Natural killer cell treated with Interleukin-12 subunit alpha and Interleukin-12 subunit beta and Interleukin-15 and Interleukin-18, amount 100 ng/mL, for 72 hours (primary cell): ENCODE measurements at regions not wholly inside any gene's neighbourhood (a gene's known extent, or its start where the extent isn't known, plus 50 kb on each side); places are given as distances from the start of the nearest gene placed in this dataset.
"Not testable (repeated sequence)": the region's sequence is repeated elsewhere in the genome, so short reads cannot be mapped to it uniquely, and the experiment has no call there.

Experiments used
- ATAC-seq, 2 donors: fragments of 150-1000 bp; cut with Tn5 transposase in 1 of 2; sonication (Bioruptor Pico), chemical (Tn5 transposase) in 1 of 2; 2 replicates each; pipeline ENCODE4 v1.10.0; 2021
- DNase-seq: peaks from one replicate; pipeline ENCODE4 v3.0.0; 2022; ENCODE audit warnings: low spot score
- H3K27ac Mint-ChIP-seq, 2 donors: 1 replicate in 1 of 2; 2 replicates in 1 of 2; pipeline ENCODE4 v1.8.0; 2022; ENCODE audit warnings: mixed read lengths in 2 of 2, mild to moderate bottlenecking in 1 of 2, moderate library complexity in 1 of 2
- H3K27me3 Mint-ChIP-seq, 2 donors: 1 replicate in 1 of 2; 2 replicates in 1 of 2; pipeline ENCODE4 v1.8.0; 2022; ENCODE audit warnings: mixed read lengths in 2 of 2
- H3K36me3 Mint-ChIP-seq: one replicate; pipeline ENCODE4 v1.8.0; 2022; ENCODE audit warnings: mixed read lengths
- H3K4me1 Mint-ChIP-seq, 2 donors: 1 replicate in 1 of 2; 2 replicates in 1 of 2; pipeline ENCODE4 v1.8.0; 2022; ENCODE audit warnings: low read depth in 2 of 2, mixed read lengths in 2 of 2, mild to moderate bottlenecking in 1 of 2
- H3K4me3 Mint-ChIP-seq: one replicate; pipeline ENCODE4 v1.8.0; 2022; ENCODE audit warnings: mixed read lengths
- H3K9me3 Mint-ChIP-seq: 2 replicates; pipeline ENCODE4 v1.8.0; 2022; ENCODE audit warnings: mixed read lengths

DNA sequence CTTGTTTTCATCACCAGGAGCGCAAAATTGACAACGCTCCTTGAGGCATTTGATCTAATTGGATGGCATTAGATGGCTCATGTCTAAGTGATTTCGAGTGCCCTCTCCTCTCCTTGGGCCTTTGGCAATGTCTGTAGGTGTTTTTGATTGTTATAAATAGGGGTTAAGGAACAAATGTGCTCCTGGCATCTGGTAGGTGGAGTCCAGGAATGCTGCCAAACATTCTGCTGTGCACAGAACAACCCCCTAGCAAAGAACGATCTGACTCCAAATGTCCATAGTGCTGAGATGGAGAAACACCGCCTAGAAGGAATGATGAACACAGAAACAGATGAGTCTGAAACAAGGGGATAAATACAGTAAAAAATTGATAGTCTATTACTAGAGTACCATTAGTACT is 68.0 kb upstream of the C1QTNF9B start:
- Mint-ChIP-seq H3K36me3 (peaks cover 4% of the 10 kb centered on the region), H3K27ac (peak overlapping the region; percentile 89 to 96), H3K9me3 (no peaks in the 10 kb centered on the region), H3K27me3 (no peaks in the 10 kb centered on the region), H3K4me3 (peak overlapping the region; percentile 78), H3K4me1 (peaks cover 27 to 49% of the 10 kb centered on the region in 2 donors)
- DNase-seq (no peak), ATAC-seq (no peak)

DNA sequence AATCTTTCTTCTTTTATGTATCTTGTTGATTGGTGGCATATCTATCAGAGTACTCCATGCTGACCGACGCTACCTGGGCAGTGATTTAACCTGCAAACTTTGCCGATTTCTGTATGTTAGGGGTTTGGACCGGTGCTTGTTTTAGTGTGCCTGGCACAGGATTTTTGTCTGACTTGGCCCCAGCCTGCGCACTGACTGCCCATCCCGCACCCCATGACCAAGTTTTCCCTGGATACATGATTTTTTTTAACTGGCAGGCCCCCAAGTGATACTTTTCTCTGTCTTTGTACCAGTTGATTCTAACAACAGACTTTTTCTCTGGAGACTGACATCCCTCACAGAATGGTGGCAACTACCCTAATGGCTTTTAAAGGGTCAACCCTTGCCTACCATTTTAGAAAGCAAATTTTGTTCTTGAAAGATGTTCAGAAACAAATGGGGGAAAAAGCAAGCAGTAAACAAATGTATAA is 69.0 kb upstream of the C1QTNF9B start:
- Mint-ChIP-seq H3K27me3 (no peaks in the 10 kb centered on the region), H3K9me3 (no peaks in the 10 kb centered on the region), H3K4me1 (peaks cover 27 to 43% of the 10 kb centered on the region in 2 donors), H3K27ac (peak overlapping the region; percentile 89 to 96), H3K4me3 (peak overlapping the region; percentile 78), H3K36me3 (peaks cover 4% of the 10 kb centered on the region)
- ATAC-seq (no peak), DNase-seq (no peak)

DNA sequence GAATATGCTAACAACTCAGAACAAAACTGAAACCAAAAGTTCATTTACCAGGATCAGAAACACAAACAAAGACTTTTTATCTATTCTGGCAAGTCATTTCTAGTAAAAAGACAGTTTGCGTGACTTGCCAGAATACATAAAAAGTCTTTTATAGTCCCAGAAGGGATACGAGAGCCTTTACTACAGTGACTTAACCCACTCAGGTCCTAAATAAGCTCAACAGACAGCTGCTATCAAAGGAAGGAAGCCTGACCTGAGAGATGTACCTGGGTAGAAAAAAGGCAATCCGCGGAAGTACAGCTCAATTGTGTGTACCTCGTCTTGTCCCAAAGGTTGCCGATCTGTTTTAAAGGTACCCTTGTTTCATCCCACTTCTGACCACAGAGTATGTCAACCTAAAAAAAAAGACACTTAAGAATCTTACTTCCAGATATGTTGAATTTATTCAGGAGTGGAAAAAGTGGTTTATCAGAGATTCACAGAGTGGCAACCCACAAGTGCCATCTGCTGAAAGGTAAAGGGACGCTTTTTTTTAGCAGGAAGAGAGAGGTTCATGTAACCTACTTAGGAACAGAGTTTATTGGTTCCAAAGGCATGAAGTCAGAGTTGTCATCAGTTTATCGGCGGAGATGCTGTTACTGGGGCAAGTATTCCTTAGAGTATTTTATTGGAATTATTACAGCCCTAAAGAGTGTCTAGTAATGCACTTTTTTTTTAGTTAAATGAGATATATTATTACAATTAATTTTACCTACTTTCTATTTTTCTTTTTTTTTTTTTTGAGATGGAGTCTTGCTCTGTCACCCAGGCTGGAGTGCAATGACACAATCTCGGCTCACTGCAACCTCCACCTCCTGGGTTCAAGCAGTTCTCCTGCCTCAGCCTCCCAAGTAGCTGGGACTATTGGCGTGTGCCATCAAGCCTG is 69.7 kb upstream of the C1QTNF9B start:
- Mint-ChIP-seq H3K4me3 (peak overlapping the region; percentile 78), H3K27me3 (no peaks in the 10 kb centered on the region), H3K27ac (peak overlapping the region; percentile 89 to 96), H3K36me3 (peaks cover 4% of the 10 kb centered on the region), H3K9me3 (no peaks in the 10 kb centered on the region), H3K4me1 (peaks cover 27 to 43% of the 10 kb centered on the region in 2 donors)
- ATAC-seq (peak; percentile 77 to 79), DNase-seq (no peak)

DNA sequence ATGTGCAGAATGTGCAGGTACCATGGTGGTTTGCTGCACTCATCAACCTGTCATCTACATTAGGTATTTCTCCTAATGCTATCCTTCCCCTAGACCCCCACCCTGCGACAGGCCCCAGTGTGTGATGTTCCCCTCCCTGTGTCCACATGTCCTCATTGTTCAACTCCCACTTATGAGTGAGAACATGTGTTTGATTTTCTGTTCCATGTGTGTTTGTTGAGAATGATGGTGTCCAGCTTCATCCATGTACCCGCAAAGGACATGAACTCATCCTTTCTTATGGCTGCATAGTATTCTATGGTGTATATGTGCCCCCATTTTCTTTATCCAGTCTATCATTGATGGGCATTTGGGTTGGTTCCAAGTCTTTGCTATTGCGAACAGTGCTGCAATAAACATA is 70.5 kb upstream of the C1QTNF9B start:
- not testable (repeated sequence) for H3K9me3 Mint-ChIP-seq, H3K36me3 Mint-ChIP-seq, ATAC-seq, H3K27me3 Mint-ChIP-seq, DNase-seq
- H3K4me3 Mint-ChIP-seq = peak overlapping the region; percentile 65
- peak overlapping the region; percentile 89 to 92 for H3K27ac Mint-ChIP-seq
- H3K4me1 Mint-ChIP-seq = peaks cover 27 to 43% of the 10 kb centered on the region in 2 donors

DNA sequence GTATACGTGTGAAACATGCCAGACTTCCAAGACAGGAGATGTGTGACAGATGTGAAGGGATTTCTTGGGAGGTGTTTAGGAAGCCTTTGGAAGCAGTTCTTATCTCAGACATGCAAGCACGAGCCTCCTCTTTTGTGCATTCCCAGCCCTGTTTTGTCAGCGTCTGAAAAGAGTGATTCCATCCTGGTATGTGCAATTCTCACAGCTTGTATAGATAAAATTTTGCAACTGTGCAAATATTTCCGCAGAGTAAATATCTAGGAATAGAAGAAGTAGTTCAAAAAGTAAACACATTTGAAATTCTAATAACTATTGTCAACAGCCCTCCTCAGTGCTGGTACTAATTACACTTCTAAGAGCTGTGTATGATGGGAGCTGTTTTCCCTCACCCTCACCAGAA is 72.3 kb upstream of the C1QTNF9B start:
- Mint-ChIP-seq H3K4me3 (no peak overlapping the region), H3K9me3 (no peaks in the 10 kb centered on the region), H3K36me3 (peaks cover 4% of the 10 kb centered on the region), H3K27me3 (no peaks in the 10 kb centered on the region), H3K4me1 (peaks cover 18 to 28% of the 10 kb centered on the region in 2 donors), H3K27ac (no peak overlapping the region)
- no peak for ATAC-seq
- no peak for DNase-seq

DNA sequence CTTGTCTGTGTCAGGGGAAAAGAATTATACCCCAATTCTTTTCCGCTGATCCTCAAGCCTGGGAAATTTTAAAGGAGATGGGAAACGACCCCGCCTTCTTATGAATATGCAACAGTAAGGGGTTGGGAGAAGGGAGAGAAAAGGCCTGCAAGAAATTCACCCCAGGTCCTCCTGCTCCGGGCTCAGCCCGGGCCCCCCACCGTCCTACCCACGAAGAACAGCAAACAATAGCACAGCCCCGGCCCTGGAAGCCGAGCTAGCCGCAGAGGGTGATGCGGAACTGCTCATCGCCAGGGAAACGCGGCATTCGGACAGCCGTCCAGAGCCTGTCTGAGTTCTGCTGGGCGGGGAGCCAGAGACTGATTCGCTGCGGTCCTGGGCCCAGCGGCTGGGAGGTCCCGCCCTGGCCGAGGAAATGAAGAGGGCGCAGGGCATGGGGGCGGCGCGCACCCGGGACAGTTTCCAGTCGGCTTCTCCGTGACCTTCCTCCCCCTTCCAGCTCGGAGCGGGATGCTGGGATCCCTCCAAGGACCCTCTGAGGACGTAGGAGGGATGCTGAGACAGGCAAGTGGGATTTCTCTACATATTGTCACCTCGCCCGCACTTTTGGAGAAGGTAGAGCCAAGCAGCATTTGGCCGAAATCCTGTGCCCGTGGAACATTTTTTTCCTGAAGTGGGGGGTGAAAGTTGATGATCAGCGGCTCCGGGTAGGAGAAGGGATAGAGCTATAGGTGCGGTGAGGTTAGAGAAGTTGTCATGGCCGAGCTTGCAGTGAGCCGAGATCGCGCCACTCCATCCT is 82.3 kb upstream of the C1QTNF9B start:
- DNase-seq (peak; percentile 71), ATAC-seq (peak; percentile 85 to 88)
- Mint-ChIP-seq H3K36me3 (peaks cover 4% of the 10 kb centered on the region), H3K4me1 (peaks cover 15% of the 10 kb centered on the region in 2 donors), H3K27me3 (peaks cover 3 to 15% of the 10 kb centered on the region in 2 donors), H3K9me3 (no peaks in the 10 kb centered on the region), H3K4me3 (peak overlapping the region; percentile 86), H3K27ac (peak overlapping the region; percentile 58 to 90)

DNA sequence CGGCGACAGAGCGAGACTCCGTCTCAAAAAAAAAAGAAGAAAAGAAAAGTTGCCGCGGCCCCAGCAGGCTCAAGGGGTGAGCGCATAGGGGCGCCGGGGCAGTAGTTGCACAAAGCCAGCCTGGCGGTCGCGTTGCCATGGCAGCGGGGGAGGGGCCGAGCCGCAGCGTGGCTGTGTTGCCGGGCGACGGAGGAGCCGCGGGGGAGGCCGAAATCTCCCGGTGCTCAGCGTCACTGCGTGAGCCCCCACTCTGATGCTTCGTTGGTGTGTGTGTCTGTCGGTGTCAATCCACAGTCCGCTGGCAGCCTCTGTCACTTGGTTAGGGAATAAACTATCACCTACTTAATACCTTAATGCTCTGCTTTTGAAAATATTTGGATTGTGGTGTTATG is 82.9 kb upstream of the C1QTNF9B start:
- peak overlapping the region; percentile 58 to 90 for H3K27ac Mint-ChIP-seq
- peak overlapping the region; percentile 86 for H3K4me3 Mint-ChIP-seq
- peaks cover 4% of the 10 kb centered on the region for H3K36me3 Mint-ChIP-seq
- no peaks in the 10 kb centered on the region for H3K9me3 Mint-ChIP-seq
- peaks cover 3 to 15% of the 10 kb centered on the region in 2 donors for H3K27me3 Mint-ChIP-seq
- H3K4me1 Mint-ChIP-seq = peaks cover 15% of the 10 kb centered on the region in 2 donors
- DNase-seq = peak; percentile 94
- ATAC-seq = peak; percentile 95 to 97

DNA sequence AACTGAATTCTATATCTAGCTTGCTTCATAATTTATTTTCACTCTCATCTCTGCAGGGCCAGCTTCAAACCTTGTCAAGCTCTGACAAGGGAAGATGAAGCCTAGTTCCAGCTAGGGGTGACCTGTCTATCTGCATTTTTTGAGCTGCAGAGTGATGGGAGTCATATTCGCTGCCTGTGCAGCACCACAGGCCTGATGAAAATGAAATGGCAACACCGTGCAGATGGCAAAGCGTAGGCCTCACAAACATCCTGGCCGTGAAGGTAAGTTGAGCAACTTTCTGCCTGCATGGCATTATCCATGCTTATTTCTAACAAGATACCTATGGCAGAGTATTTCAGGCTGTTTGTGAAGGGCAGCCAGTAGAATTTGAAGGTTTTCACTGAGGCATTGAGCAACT is 86.4 kb upstream of the C1QTNF9B start:
- no peak for DNase-seq
- H3K27ac Mint-ChIP-seq = no peak overlapping the region
- H3K4me1 Mint-ChIP-seq = peaks cover 15% of the 10 kb centered on the region in 2 donors
- H3K27me3 Mint-ChIP-seq = peaks cover 0 to 7% of the 10 kb centered on the region in 2 donors
- H3K4me3 Mint-ChIP-seq = no peak overlapping the region
- H3K36me3 Mint-ChIP-seq = no peaks in the 10 kb centered on the region
- no peaks in the 10 kb centered on the region for H3K9me3 Mint-ChIP-seq
- no peak for ATAC-seq

DNA sequence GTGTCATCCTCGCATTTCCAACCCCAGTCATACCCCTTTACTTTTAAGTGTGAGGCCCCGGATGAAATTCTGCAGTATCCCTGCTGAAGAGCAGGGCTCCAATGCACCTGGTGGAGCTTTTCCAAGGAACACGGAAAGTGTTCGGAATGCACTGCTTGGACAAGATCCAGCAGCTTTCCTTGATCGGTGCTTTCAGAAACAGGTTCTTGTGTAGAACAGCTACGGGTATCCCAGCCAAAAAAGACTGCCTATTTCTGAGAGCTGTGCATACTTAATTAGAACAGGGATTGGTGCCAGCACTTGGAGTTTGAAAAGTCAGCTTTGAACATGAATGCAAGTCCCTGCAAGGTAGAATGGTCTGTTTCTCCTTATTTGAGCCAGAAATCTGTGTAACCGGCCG is 87.2 kb upstream of the C1QTNF9B start:
- no peaks in the 10 kb centered on the region for H3K9me3 Mint-ChIP-seq

DNA sequence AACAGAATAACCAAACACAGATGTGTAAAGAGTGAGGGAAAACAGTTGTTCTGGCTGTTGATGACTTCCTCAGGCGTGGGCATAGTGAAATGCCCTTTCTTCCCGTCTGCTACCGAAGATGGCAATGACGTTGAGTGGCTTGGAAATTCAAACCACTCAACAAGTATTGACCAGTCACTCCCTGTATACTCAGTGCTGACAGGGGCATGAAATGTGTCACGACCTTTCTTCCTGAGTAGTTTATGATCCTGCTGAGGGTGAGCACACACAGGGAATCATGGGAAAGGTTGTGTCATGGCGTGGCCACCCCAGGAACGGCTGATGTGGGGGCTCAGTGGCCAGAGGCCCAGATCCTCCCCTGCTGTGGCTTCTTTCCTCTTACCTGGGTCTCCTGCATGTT is 87.8 kb upstream of the C1QTNF9B start:
- H3K9me3 Mint-ChIP-seq = no peaks in the 10 kb centered on the region
- peaks cover under 1 to 5% of the 10 kb centered on the region in 2 donors for H3K27me3 Mint-ChIP-seq
- DNase-seq (no peak), ATAC-seq (no peak)
- no peak overlapping the region for H3K4me3 Mint-ChIP-seq
- H3K4me1 Mint-ChIP-seq = peaks cover 4% of the 10 kb centered on the region in 2 donors
- H3K36me3 Mint-ChIP-seq = no peaks in the 10 kb centered on the region
- no peak overlapping the region for H3K27ac Mint-ChIP-seq

More for the DNA sequence above, 87.2 kb upstream of the C1QTNF9B start:
- ATAC-seq = no peak
- H3K27me3 Mint-ChIP-seq = no peaks in the 10 kb centered on the region
- no peak for DNase-seq
- no peak overlapping the region for H3K27ac Mint-ChIP-seq
- no peaks in the 10 kb centered on the region for H3K36me3 Mint-ChIP-seq
- H3K4me3 Mint-ChIP-seq = no peak overlapping the region
- H3K4me1 Mint-ChIP-seq = peaks cover 9 to 10% of the 10 kb centered on the region in 2 donors

DNA sequence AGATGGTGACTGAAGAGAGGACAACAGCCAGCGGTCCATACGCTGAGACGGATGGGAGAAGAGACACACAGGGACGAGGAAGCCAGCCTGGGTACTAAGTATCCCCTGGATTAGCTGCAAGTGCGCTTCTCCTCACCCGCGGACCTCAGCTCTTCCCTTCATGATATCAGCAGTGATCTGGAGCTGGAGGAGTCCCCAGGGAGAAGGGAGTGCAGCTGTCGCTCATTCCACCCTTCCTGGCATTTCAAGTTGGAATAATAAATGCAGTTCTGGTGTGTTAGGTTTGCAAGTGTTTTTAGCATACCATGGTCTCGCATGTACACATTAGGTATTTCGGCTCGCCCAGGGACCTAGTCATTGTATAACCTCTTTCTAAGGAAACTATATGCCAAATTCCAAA is 88.5 kb upstream of the C1QTNF9B start:
- DNase-seq (no peak), ATAC-seq (no peak)
- peaks cover 0 to 7% of the 10 kb centered on the region in 2 donors for H3K4me1 Mint-ChIP-seq
- peaks cover 8 to 13% of the 10 kb centered on the region in 2 donors for H3K27me3 Mint-ChIP-seq
- H3K36me3 Mint-ChIP-seq = no peaks in the 10 kb centered on the region
- H3K27ac Mint-ChIP-seq = no peak overlapping the region
- H3K4me3 Mint-ChIP-seq = no peak overlapping the region
- no peaks in the 10 kb centered on the region for H3K9me3 Mint-ChIP-seq

DNA sequence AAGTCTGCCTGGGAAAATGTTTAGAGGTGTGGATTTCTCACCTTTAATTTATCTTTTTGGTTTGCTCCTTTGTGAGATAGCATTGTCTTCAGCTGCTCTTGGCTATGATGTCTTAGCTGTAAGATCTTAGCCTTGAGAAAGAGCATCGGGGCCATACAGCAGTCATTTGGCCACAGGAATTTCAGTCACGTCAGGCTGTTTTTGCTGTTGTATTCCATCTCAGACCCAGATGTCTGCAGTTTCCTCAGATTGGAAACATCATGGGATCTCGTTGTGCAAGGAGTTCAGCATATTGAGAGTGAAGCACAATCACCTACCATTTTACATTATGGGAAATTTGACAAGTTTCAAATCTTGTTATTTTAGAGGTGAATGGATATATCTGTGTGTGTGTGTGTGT is 89.3 kb upstream of the C1QTNF9B start:
- DNase-seq (no peak), ATAC-seq (no peak)
- Mint-ChIP-seq H3K27ac (no peak overlapping the region), H3K27me3 (peaks cover 11 to 19% of the 10 kb centered on the region in 2 donors), H3K4me1 (peaks cover 0 to 7% of the 10 kb centered on the region in 2 donors), H3K36me3 (no peaks in the 10 kb centered on the region), H3K9me3 (no peaks in the 10 kb centered on the region), H3K4me3 (no peak overlapping the region)

DNA sequence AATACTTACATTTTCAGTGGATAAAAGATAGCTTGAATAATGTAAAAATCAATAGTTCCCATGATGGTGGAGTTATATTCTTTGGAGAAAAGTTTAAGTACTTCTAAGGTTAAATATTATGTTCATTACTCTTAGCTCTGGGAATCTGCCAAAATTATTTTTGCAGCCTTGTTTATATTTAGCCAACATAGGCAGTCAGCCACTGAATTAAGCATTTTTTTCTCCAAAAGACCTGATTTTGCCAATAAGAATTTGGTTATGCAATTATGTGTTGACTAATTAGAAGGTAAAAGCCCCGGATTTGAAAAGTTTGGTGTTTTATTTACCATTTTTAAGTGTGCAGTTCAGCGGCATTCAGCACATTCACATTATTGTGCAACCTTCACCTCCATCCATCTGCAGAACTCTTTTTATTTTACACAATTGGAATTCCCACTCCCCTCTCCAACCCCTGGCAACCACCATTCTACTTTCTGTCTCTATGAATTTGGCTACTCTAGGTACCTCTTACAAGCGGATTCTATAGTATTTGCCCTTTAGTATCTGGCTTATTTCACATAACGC is 90.1 kb upstream of the C1QTNF9B start:
- Mint-ChIP-seq H3K27ac (no peak overlapping the region), H3K9me3 (no peaks in the 10 kb centered on the region), H3K4me1 (peaks cover 0 to 7% of the 10 kb centered on the region in 2 donors), H3K36me3 (no peaks in the 10 kb centered on the region), H3K27me3 (peaks cover 11 to 20% of the 10 kb centered on the region in 2 donors), H3K4me3 (no peak overlapping the region)
- DNase-seq (no peak), ATAC-seq (no peak)
